ENCODE measurements at regions not wholly inside any gene's neighbourhood (a gene's known extent, or its start where the extent isn't known, plus 50 kb on each side); places are given as distances from the start of the nearest gene placed in this dataset.

DNA sequence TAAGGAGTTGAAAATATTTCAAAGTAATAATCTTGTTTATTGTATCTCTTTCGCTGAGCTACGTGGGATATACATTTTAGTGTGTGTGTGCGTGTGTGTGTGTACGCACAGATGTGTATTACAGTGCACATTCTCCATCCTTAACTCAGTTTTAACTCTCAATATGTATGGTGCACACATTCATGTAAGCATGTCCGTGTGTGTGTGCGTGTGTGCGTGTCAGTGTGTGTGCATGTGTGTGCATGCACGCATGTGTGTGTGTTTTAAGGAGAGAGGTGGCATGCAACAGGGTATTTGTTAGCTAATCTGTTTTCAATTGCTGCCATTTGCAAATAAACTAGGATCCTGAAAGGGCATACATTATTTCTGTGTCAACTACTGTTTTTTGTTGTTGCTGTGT is 264.9 kb upstream of the CXorf51A start:
- no peaks in the 10 kb centered on the region for H3K9me1 ChIP-seq (ENCODE audit: insufficient read depth, low read length)
- POLR2A ChIA-PET (ENCODE audit: unreplicated experiment), result no interaction called here
- CTCF ChIA-PET, result no interaction called here
- H3K9ac ChIP-seq (ENCODE audit: low read depth, low read length), result no peak overlapping the region
- H4K20me1 ChIP-seq (ENCODE audit: insufficient read depth, low read length), result no peaks in the 10 kb centered on the region
- BruUV-seq (replicated peaks), result no TSS peak
- intact Hi-C loops (cut with micrococcal nuclease), result no loop called here
- TF ChIP-seq, protein P1, sequence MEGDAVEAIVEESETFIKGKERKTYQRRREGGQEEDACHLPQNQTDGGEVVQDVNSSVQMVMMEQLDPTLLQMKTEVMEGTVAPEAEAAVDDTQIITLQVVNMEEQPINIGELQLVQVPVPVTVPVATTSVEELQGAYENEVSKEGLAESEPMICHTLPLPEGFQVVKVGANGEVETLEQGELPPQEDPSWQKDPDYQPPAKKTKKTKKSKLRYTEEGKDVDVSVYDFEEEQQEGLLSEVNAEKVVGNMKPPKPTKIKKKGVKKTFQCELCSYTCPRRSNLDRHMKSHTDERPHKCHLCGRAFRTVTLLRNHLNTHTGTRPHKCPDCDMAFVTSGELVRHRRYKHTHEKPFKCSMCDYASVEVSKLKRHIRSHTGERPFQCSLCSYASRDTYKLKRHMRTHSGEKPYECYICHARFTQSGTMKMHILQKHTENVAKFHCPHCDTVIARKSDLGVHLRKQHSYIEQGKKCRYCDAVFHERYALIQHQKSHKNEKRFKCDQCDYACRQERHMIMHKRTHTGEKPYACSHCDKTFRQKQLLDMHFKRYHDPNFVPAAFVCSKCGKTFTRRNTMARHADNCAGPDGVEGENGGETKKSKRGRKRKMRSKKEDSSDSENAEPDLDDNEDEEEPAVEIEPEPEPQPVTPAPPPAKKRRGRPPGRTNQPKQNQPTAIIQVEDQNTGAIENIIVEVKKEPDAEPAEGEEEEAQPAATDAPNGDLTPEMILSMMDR (conservative IDR thresholded peaks at IDR 0.05; ENCODE audit: low read depth, low read length), result no peak
- TF ChIP-seq POLR2A (IDR thresholded peaks at IDR 0.05; ENCODE audit: low read depth, low read length), result no peak
- TF ChIP-seq SMC3 (IDR thresholded peaks at IDR 0.05; ENCODE audit: low read depth, low read length), result no peak
- TF ChIP-seq RFX5 (IDR thresholded peaks at IDR 0.05; ENCODE audit: low read depth, low read length), result no peak
- TF ChIP-seq, protein P2, sequence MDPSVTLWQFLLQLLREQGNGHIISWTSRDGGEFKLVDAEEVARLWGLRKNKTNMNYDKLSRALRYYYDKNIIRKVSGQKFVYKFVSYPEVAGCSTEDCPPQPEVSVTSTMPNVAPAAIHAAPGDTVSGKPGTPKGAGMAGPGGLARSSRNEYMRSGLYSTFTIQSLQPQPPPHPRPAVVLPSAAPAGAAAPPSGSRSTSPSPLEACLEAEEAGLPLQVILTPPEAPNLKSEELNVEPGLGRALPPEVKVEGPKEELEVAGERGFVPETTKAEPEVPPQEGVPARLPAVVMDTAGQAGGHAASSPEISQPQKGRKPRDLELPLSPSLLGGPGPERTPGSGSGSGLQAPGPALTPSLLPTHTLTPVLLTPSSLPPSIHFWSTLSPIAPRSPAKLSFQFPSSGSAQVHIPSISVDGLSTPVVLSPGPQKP (IDR thresholded peaks at IDR 0.05; ENCODE audit: borderline replicate concordance, low read depth, low read length), result no peak
- TF ChIP-seq, protein P3, sequence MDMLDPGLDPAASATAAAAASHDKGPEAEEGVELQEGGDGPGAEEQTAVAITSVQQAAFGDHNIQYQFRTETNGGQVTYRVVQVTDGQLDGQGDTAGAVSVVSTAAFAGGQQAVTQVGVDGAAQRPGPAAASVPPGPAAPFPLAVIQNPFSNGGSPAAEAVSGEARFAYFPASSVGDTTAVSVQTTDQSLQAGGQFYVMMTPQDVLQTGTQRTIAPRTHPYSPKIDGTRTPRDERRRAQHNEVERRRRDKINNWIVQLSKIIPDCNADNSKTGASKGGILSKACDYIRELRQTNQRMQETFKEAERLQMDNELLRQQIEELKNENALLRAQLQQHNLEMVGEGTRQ (IDR thresholded peaks at IDR 0.05; ENCODE audit: low read depth, low read length), result no peak
- no peak for TF ChIP-seq FOS (IDR thresholded peaks at IDR 0.05; ENCODE audit: low read depth, low read length)
- H4K8ac ChIP-seq (ENCODE audit: low read depth in 2 of 2, low read length in 2 of 2), result no peak overlapping the region
- H3K4me2 ChIP-seq (ENCODE audit: low read depth, low read length), result no peak overlapping the region
- H3K14ac ChIP-seq (replicated peaks; ENCODE audit: low read depth, low read length), result no peak overlapping the region
- H2BK120ac ChIP-seq (ENCODE audit: low read depth, low read length), result no peak overlapping the region
- dilution Hi-C loops (cut with HindIII; ENCODE audit: low sequenced_read_pairs, unreplicated experiment), result no loop called here
- no peak overlapping the region for H3K18ac ChIP-seq (ENCODE audit: low read depth, low read length)
- DNase-seq (no peak), ATAC-seq (ENCODE audit: low read depth) (no peak)
- no peak overlapping the region for H2AK9ac ChIP-seq (replicated peaks; ENCODE audit: low read depth, low read length, poor library complexity)
- H4K5ac ChIP-seq (ENCODE audit: low read depth, low read length), result no peak overlapping the region
- WGBS, 2 experiments (ENCODE audit: extremely low coverage in 2 of 2, insufficient read length in 1 of 2), result no CpG with 5 or more reads among the region's 8 CpGs
- H3K23ac ChIP-seq (ENCODE audit: low read depth, low read length), result no peak overlapping the region
- no peak overlapping the region for H3K56ac ChIP-seq (ENCODE audit: extremely low read depth, insufficient read depth, low read length)
- H2BK20ac ChIP-seq (ENCODE audit: low read depth, low read length), result no peak overlapping the region
- peaks cover 9% of the 10 kb centered on the region for H3K9me3 ChIP-seq (ENCODE audit: control insufficient read depth, insufficient read depth, low read length)
- H2BK15ac ChIP-seq (ENCODE audit: low read depth, low read length), result no peak overlapping the region
- H3K36me3 ChIP-seq (ENCODE audit: control insufficient read depth, insufficient read depth, low read length), result no peaks in the 10 kb centered on the region
- H4K91ac ChIP-seq (ENCODE audit: insufficient read depth, low read depth, low read length), result no peak overlapping the region
- H2BK5ac ChIP-seq (ENCODE audit: low read depth, low read length, poor library complexity, severe bottlenecking), result no peak overlapping the region
- in situ Hi-C loops (cut with MboI; ENCODE audit: low sequenced_read_pairs), result no loop called here
- no peaks in the 10 kb centered on the region for H3K4me1 ChIP-seq (ENCODE audit: control insufficient read depth, insufficient read depth, low read length)
- H3K4ac ChIP-seq (ENCODE audit: low read depth, low read length), result no peak overlapping the region
- no peak overlapping the region for H2AFZ ChIP-seq (replicated peaks; ENCODE audit: low read length, poor library complexity)
- H3K79me1 ChIP-seq (ENCODE audit: low read depth in 1 of 2, low read length in 2 of 2), result no peaks in the 10 kb centered on the region
- no peak overlapping the region for H2AK5ac ChIP-seq (ENCODE audit: low read depth, low read length)
- H3K4me3 ChIP-seq (ENCODE audit: insufficient read depth, low read depth, low read length), result no peak overlapping the region
- no peak overlapping the region for H3K27ac ChIP-seq (ENCODE audit: insufficient read depth, low read length)
- no peaks in the 10 kb centered on the region for H3K27me3 ChIP-seq (ENCODE audit: control insufficient read depth, insufficient read depth, low read length)
